Transverse colon (tissue), 4 donors: ENCODE measurements at regions not wholly inside any gene's neighbourhood (a gene's known extent, or its start where the extent isn't known, plus 50 kb on each side); places are given as distances from the start of the nearest gene placed in this dataset.

Source experiments
- DNase-seq: peaks from one replicate; pipeline ENCODE4 v3.0.0-alpha.2; 2019
- H3K27ac ChIP-seq, 4 donors: fragments of 200-600 bp; sonication (generic); 2 replicates each; pipeline ENCODE4 v1.5.1; 2016 to 2018; ENCODE audit warnings: inconsistent platforms in 4 of 4
- H3K27me3 ChIP-seq: fragments of 200-600 bp; sonication (generic); 2 replicates; pipeline ENCODE4 v1.5.1; 2017; ENCODE audit warnings: inconsistent platforms
- H3K36me3 ChIP-seq, 4 donors: fragments of 200-600 bp; sonication (generic); 2 replicates each; pipeline ENCODE4 v1.5.1; 2017 to 2019; ENCODE audit warnings: inconsistent platforms in 4 of 4
- H3K4me1 ChIP-seq, 4 donors: fragments of 200-600 bp; sonication (generic); 2 replicates each; pipeline ENCODE4 v1.5.1; 2017 to 2020; ENCODE audit warnings: inconsistent platforms in 4 of 4
- H3K4me3 ChIP-seq, 4 donors: fragments of 200-600 bp; sonication (generic); 1 replicate in 1 of 4; 2 replicates in 3 of 4; pipeline versions ENCODE4 v1.5.1 to v1.6.1; 2017 to 2019; ENCODE audit warnings: inconsistent platforms in 4 of 4
- H3K9me3 ChIP-seq, 2 donors: fragments of 200-600 bp; sonication (generic); 2 replicates each; pipeline ENCODE4 v1.5.1; 2017 to 2019; ENCODE audit warnings: inconsistent platforms in 2 of 2
- CTCF ChIP-seq, 5 experiments: fragments of 200-600 bp in 3 of 5; fragments of 450-650 bp in 2 of 5; sonication (generic) in 3 of 5; IDR thresholded peaks; 1 replicate in 2 of 5; 2 replicates in 3 of 5; pipeline ENCODE4 v1.5.1; 2016 to 2017; ENCODE audit warnings: antibody characterized with exemption in 5 of 5, inconsistent platforms in 3 of 5, mild to moderate bottlenecking in 2 of 5, moderate library complexity in 1 of 5
- EP300 ChIP-seq: sonication (generic); formaldehyde crosslinking; IDR thresholded peaks from one replicate; pipeline ENCODE4 v1.6.1; 2017; ENCODE audit warnings: antibody characterized with exemption, low read depth
- POLR2A ChIP-seq: fragments of 450-650 bp; IDR thresholded peaks from one replicate; pipeline ENCODE4 v1.6.1; 2016; ENCODE audit warnings: antibody characterized with exemption, mild to moderate bottlenecking, moderate library complexity
- POLR2AphosphoS5 ChIP-seq, 3 donors: sonication (generic); formaldehyde crosslinking; IDR thresholded peaks; one replicate each; pipeline ENCODE4 v1.6.1; 2016; ENCODE audit warnings: antibody characterized with exemption in 3 of 3
- WGBS, 2 donors: methylation state at CpG; one replicate each; pipeline ENCODE4 v1.1.5; 2018; ENCODE audit warnings: low coverage in 1 of 2; 5-methylcytosine and 5-hydroxymethylcytosine counted together
- in situ Hi-C, 4 donors: fragments of 200-750 bp; cut with MboI; loops; one replicate each; pipeline versions ENCODE4 v1.15.0 to v1.15.1; 2017; ENCODE audit warnings: low sequenced_read_pairs in 3 of 4, low pct_ligation_motif_present in 1 of 4, low pct_unique_long_range_greater_than_20kb in 1 of 4
- intact Hi-C: fragments of 100-400 bp; cut with DNase I; formaldehyde crosslinking; loops from one replicate; pipeline ENCODE4 v1.15.1; 2023; ENCODE audit warnings: low total_unique reads

- 95 to 100% methylated on average over 1 of the region's 1 CpG for WGBS, 2 donors
- no peak overlapping the region for H3K27ac ChIP-seq
Measured at GRCh38 chr6:137726582-137726981, 140.5 kb upstream of the TNFAIP3 start.

GRCh38 chr6:137727216-137727765 is 139.8 kb upstream of the TNFAIP3 start:
- TF ChIP-seq CTCF (IDR thresholded peaks at IDR 0.05) (no peak), POLR2A (no peak), EP300 (no peak), POLR2AphosphoS5 (IDR thresholded peaks at IDR 0.05) (no peak)
- Histone ChIP-seq H3K27ac (no peak overlapping the region), H3K4me1 (peaks cover 3 to 26% (median 8%) of the 10 kb centered on the region in 4 donors), H3K4me3 (no peak overlapping the region), H3K9me3 (no peaks in the 10 kb centered on the region), H3K27me3 (no peaks in the 10 kb centered on the region), H3K36me3 (no peaks in the 10 kb centered on the region)
- no peak for DNase-seq
- in situ Hi-C loops (no loop called here), intact Hi-C loops (no loop called here)
- WGBS, 2 donors: 89 to 91% methylated on average over 4 of the region's 4 CpGs

More at GRCh38 chr6:137726582-137726981, 140.5 kb upstream of the TNFAIP3 start:
- H3K27me3 ChIP-seq: no peaks in the 10 kb centered on the region
- no peak for TF ChIP-seq CTCF (IDR thresholded peaks at IDR 0.05)
- TF ChIP-seq EP300: no peak
- TF ChIP-seq POLR2AphosphoS5 (IDR thresholded peaks at IDR 0.05): no peak
- TF ChIP-seq POLR2A: no peak
- no peak overlapping the region for H3K4me3 ChIP-seq
- in situ Hi-C loops (no loop called here), intact Hi-C loops (no loop called here)
- no peaks in the 10 kb centered on the region for H3K9me3 ChIP-seq
- no peaks in the 10 kb centered on the region for H3K36me3 ChIP-seq
- DNase-seq: no peak
- peaks cover 3 to 18% (median 7%) of the 10 kb centered on the region in 4 donors for H3K4me1 ChIP-seq

GRCh38 chr6:137728386-137729349 is 138.4 kb upstream of the TNFAIP3 start:
- no peak for DNase-seq
- no peaks in the 10 kb centered on the region for H3K9me3 ChIP-seq
- peaks cover 0 to 21% (median 3%) of the 10 kb centered on the region in 4 donors for H3K4me1 ChIP-seq
- H3K27ac ChIP-seq: no peak overlapping the region
- intact Hi-C loops: no loop called here
- H3K36me3 ChIP-seq: no peaks in the 10 kb centered on the region
- 64 to 69% methylated on average over 5 to 6 of the region's 6 CpGs for WGBS, 2 donors
- no peaks in the 10 kb centered on the region for H3K27me3 ChIP-seq
- in situ Hi-C loops: no loop called here
- H3K4me3 ChIP-seq: no peak overlapping the region
- no peak for TF ChIP-seq CTCF (IDR thresholded peaks at IDR 0.05)
- no peak for TF ChIP-seq POLR2A
- TF ChIP-seq POLR2AphosphoS5 (IDR thresholded peaks at IDR 0.05): no peak
- TF ChIP-seq EP300: no peak

GRCh38 chr6:137729866-137730629 is 137.0 kb upstream of the TNFAIP3 start:
- no peaks in the 10 kb centered on the region for H3K9me3 ChIP-seq
- H3K4me1 ChIP-seq: peaks cover 0 to 30% (median 6%) of the 10 kb centered on the region in 4 donors
- H3K4me3 ChIP-seq: no peak overlapping the region
- in situ Hi-C loops (no loop called here), intact Hi-C loops (no loop called here)
- WGBS, 2 donors: 86 to 89% methylated on average over 3 to 6 of the region's 6 CpGs
- no peaks in the 10 kb centered on the region for H3K36me3 ChIP-seq
- no peak for DNase-seq
- TF ChIP-seq CTCF (IDR thresholded peaks at IDR 0.05) (no peak), POLR2A (no peak), EP300 (no peak), POLR2AphosphoS5 (IDR thresholded peaks at IDR 0.05) (no peak)
- H3K27me3 ChIP-seq: no peaks in the 10 kb centered on the region
- no peak overlapping the region for H3K27ac ChIP-seq
